ENCODE measurements at regions not wholly inside any gene's neighbourhood (a gene's known extent, or its start where the extent isn't known, plus 50 kb on each side); places are given as distances from the start of the nearest gene placed in this dataset.
"Not testable (repeated sequence)": the region's sequence is repeated elsewhere in the genome, so short reads cannot be mapped to it uniquely, and the experiment has no call there.

- Histone ChIP-seq H2BK12ac (ENCODE audit: insufficient read length, low read depth, low read length) (no peak overlapping the region), H4K8ac (replicated peaks; ENCODE audit: insufficient read length, low read depth, low read length) (no peak overlapping the region), H3K23me2 (ENCODE audit: insufficient read length, low read depth, low read length, poor library complexity, severe bottlenecking) (no peaks in the 10 kb centered on the region), H2BK120ac (ENCODE audit: low read depth, low read length, poor library complexity, severe bottlenecking) (no peak overlapping the region), H3K23ac (ENCODE audit: insufficient read length, low read depth, low read length) (no peak overlapping the region), H3K27me3 (ENCODE audit: insufficient read depth, low read length) (no peaks in the 10 kb centered on the region), H3K9ac (ENCODE audit: extremely low read depth, insufficient read length, low read length) (no peak overlapping the region), H3K27ac (ENCODE audit: insufficient read length, low read depth, low read length) (no peak overlapping the region), H3K9me3 (ENCODE audit: control insufficient read depth, low read depth, low read length) (no peaks in the 10 kb centered on the region), H3K79me1 (ENCODE audit: insufficient read depth, low read depth, low read length, poor library complexity, severe bottlenecking) (no peaks in the 10 kb centered on the region), H3K4me2 (ENCODE audit: insufficient read depth, insufficient read length, low read length) (no peak overlapping the region), H3K4ac (ENCODE audit: low read depth, low read length) (no peak overlapping the region), H4K91ac (ENCODE audit: insufficient read length, low read depth, low read length) (no peak overlapping the region), H3K4me1 (ENCODE audit: insufficient read depth, low read length) (peaks cover 8% of the 10 kb centered on the region), H2AK5ac (ENCODE audit: insufficient read length, low read length) (no peak overlapping the region), H3T11ph (ENCODE audit: low read length) (no peak overlapping the region), H4K5ac (ENCODE audit: insufficient read length, low read depth, low read length) (no peak overlapping the region), H2BK20ac (ENCODE audit: low read depth, low read length, poor library complexity, severe bottlenecking) (no peak overlapping the region), H4K20me1 (ENCODE audit: control insufficient read depth, insufficient read depth, insufficient read length) (no peaks in the 10 kb centered on the region), H3K18ac (ENCODE audit: insufficient read length, low read depth, low read length) (no peak overlapping the region), H3K79me2 (ENCODE audit: insufficient read depth, low read length) (no peaks in the 10 kb centered on the region), H2BK15ac (ENCODE audit: low read depth, low read length) (no peak overlapping the region), H3K14ac (ENCODE audit: insufficient read depth, low read length) (no peak overlapping the region; the same call in 1 of the 2 replicates), H2AFZ (ENCODE audit: low read length) (no peak overlapping the region), H3K56ac (ENCODE audit: insufficient read length, low read depth, low read length) (no peak overlapping the region), H2BK5ac (ENCODE audit: insufficient read length, low read length) (no peak overlapping the region)
- no peak overlapping the region for H3K4me3 Mint-ChIP-seq
- H3K27me3 Mint-ChIP-seq (ENCODE audit: low read depth) = no peaks in the 10 kb centered on the region; the same call in 1 of the 2 replicates
- 0 out of 5 replicates have a peak, but pooled peaks cover 0 to 2% of the 10 kb centered on the region in 2 experiments for H3K9me3 Mint-ChIP-seq
- no peak overlapping the region for H3K27ac Mint-ChIP-seq
- peaks cover 3% of the 10 kb centered on the region in 2 experiments for H3K4me1 Mint-ChIP-seq
- no peaks in the 10 kb centered on the region for H3K36me3 Mint-ChIP-seq (ENCODE audit: insufficient read depth in 1 of 3, low read depth in 3 of 3)
- DNase-seq = no peak
- no CpG with 5 or more reads among the region's 3 CpGs for WGBS (ENCODE audit: extremely low coverage, insufficient read length, low lambda C conversion rate)
- no peak for TF ChIP-seq CTCF (conservative IDR thresholded peaks at IDR 0.05)
Observed at GRCh38 chr1:234780112-234780511, 170.1 kb upstream of the IRF2BP2 start.

GRCh38 chr1:234779600-234779999 lies 169.6 kb upstream of the IRF2BP2 start:
- H2BK15ac ChIP-seq (ENCODE audit: low read depth, low read length); H3K23ac ChIP-seq (ENCODE audit: insufficient read length, low read depth, low read length); H3K27me3 ChIP-seq (ENCODE audit: insufficient read depth, low read length); H4K8ac ChIP-seq (replicated peaks; ENCODE audit: insufficient read length, low read depth, low read length); H4K20me1 ChIP-seq (ENCODE audit: control insufficient read depth, insufficient read depth, insufficient read length); H3K9me3 ChIP-seq (ENCODE audit: control insufficient read depth, low read depth, low read length); H3K9ac ChIP-seq (ENCODE audit: extremely low read depth, insufficient read length, low read length); H3K4me2 ChIP-seq (ENCODE audit: insufficient read depth, insufficient read length, low read length); H2BK12ac ChIP-seq (ENCODE audit: insufficient read length, low read depth, low read length); H3K4ac ChIP-seq (ENCODE audit: low read depth, low read length); H4K91ac ChIP-seq (ENCODE audit: insufficient read length, low read depth, low read length); H3T11ph ChIP-seq (ENCODE audit: low read length); H2BK120ac ChIP-seq (ENCODE audit: low read depth, low read length, poor library complexity, severe bottlenecking); H3K4me3 Mint-ChIP-seq; H3K4me1 ChIP-seq (ENCODE audit: insufficient read depth, low read length); H3K23me2 ChIP-seq (ENCODE audit: insufficient read length, low read depth, low read length, poor library complexity, severe bottlenecking); H3K79me1 ChIP-seq (ENCODE audit: insufficient read depth, low read depth, low read length, poor library complexity, severe bottlenecking); H3K27ac ChIP-seq (ENCODE audit: insufficient read length, low read depth, low read length); H4K5ac ChIP-seq (ENCODE audit: insufficient read length, low read depth, low read length); H3K14ac ChIP-seq (ENCODE audit: insufficient read depth, low read length); H3K9me3 Mint-ChIP-seq; H3K4me1 Mint-ChIP-seq; H2BK20ac ChIP-seq (ENCODE audit: low read depth, low read length, poor library complexity, severe bottlenecking); H3K56ac ChIP-seq (ENCODE audit: insufficient read length, low read depth, low read length); H3K79me2 ChIP-seq (ENCODE audit: insufficient read depth, low read length); H2AFZ ChIP-seq (ENCODE audit: low read length); H3K18ac ChIP-seq (ENCODE audit: insufficient read length, low read depth, low read length); H3K27ac Mint-ChIP-seq; H2BK5ac ChIP-seq (ENCODE audit: insufficient read length, low read length); H3K27me3 Mint-ChIP-seq (ENCODE audit: low read depth); H2AK5ac ChIP-seq (ENCODE audit: insufficient read length, low read length); H3K36me3 Mint-ChIP-seq (ENCODE audit: insufficient read depth in 1 of 3, low read depth in 3 of 3); DNase-seq: not testable (repeated sequence)
- no CpG with 5 or more reads among the region's 5 CpGs for WGBS (ENCODE audit: extremely low coverage, insufficient read length, low lambda C conversion rate)

Measured in H9 (cell line).